Right lobe of liver (tissue), 4 donors: ENCODE measurements at regions not wholly inside any gene's neighbourhood (a gene's known extent, or its start where the extent isn't known, plus 50 kb on each side); places are given as distances from the start of the nearest gene placed in this dataset.

Experiments
- POLR2A ChIP-seq: fragments of 450-650 bp; IDR thresholded peaks from one replicate; pipeline ENCODE4 v1.6.1; 2017; ENCODE audit warnings: antibody characterized with exemption, mild to moderate bottlenecking
- TF ChIP-seq, protein P1 (sequence below), 4 donors: fragments of 200-600 bp in 3 of 4; fragments of 450-650 bp in 1 of 4; IDR thresholded peaks; one replicate each; pipeline versions ENCODE4 v1.5.1 to v1.8.0; 2016 to 2022; ENCODE audit warnings: antibody characterized with exemption in 4 of 4, mild to moderate bottlenecking in 2 of 4
- donor health status: DM: no; HTN: no; CAD: no.
- donor health status: DM: no; HTN: no; CAD: no.
- donor health status: DM: no; HTN: yes; CAD: no.

DNA sequence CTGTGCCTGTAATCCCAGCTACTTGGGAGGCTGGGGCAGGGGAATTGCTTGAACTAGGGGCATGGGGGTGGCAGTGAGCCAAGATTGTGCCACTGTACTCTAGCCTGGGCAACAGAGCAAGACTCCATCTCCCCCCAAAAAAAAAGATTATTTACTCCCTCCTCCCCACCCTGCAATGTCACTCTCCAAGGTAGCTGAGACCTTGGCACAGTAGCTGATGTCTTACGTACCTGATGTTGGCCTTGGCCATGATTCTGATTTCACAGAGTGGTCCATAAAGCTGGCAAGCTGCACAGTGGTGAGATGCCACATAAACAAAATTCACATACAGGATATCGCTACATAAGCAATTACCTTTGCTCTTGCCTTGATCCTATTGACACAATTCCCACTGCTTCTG is 108.5 kb downstream of the CAVIN4 start:
- TF ChIP-seq, protein P1, sequence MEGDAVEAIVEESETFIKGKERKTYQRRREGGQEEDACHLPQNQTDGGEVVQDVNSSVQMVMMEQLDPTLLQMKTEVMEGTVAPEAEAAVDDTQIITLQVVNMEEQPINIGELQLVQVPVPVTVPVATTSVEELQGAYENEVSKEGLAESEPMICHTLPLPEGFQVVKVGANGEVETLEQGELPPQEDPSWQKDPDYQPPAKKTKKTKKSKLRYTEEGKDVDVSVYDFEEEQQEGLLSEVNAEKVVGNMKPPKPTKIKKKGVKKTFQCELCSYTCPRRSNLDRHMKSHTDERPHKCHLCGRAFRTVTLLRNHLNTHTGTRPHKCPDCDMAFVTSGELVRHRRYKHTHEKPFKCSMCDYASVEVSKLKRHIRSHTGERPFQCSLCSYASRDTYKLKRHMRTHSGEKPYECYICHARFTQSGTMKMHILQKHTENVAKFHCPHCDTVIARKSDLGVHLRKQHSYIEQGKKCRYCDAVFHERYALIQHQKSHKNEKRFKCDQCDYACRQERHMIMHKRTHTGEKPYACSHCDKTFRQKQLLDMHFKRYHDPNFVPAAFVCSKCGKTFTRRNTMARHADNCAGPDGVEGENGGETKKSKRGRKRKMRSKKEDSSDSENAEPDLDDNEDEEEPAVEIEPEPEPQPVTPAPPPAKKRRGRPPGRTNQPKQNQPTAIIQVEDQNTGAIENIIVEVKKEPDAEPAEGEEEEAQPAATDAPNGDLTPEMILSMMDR (IDR thresholded peaks at IDR 0.05) = no peak
- no peak for TF ChIP-seq POLR2A
